ENCODE measurements at regions not wholly inside any gene's neighbourhood (a gene's known extent, or its start where the extent isn't known, plus 50 kb on each side); places are given as distances from the start of the nearest gene placed in this dataset.

GRCh38 chr9:12464910-12465512 lies 228.2 kb upstream of the TYRP1 start:
- Mint-ChIP-seq H3K27ac (no peak overlapping the region), H3K27me3 (ENCODE audit: low read depth) (no peaks in the 10 kb centered on the region), H3K4me1 (peaks cover 60% of the 10 kb centered on the region), H3K4me3 (no peak overlapping the region), H3K9me3 (peaks cover 15% of the 10 kb centered on the region), H3K36me3 (peaks cover 6% of the 10 kb centered on the region)
- no peak for ATAC-seq
- POLR2A ChIA-PET = no interaction called here
- no peak for TF ChIP-seq ZNF263 (CRISPR knock-in tag; IDR thresholded peaks at IDR 0.05; ENCODE audit: low read depth)
- TF ChIP-seq CTCF (IDR thresholded peaks at IDR 0.05) = peak; percentile 66
- TF ChIP-seq GRHL2 (CRISPR knock-in tag; IDR thresholded peaks at IDR 0.05; ENCODE audit: insufficient replicate concordance, severe bottlenecking) = no peak
- CTCF ChIA-PET = interaction anchor here (1.7 kb wide), 1 partner anchor 38 kb away, joined by 3 read pairs; no protein-coding TSS in a partner anchor
- DNase-seq (ENCODE audit: low spot score) = no peak

- POLR2A ChIA-PET = no interaction called here
- Mint-ChIP-seq H3K27me3 (ENCODE audit: low read depth) (no peaks in the 10 kb centered on the region), H3K36me3 (peaks cover 3% of the 10 kb centered on the region; the same call in 1 of the 2 replicates), H3K4me1 (peaks cover 25% of the 10 kb centered on the region), H3K4me3 (no peak overlapping the region), H3K9me3 (peaks cover 3% of the 10 kb centered on the region), H3K27ac (no peak overlapping the region)
- CTCF ChIA-PET = no interaction called here
- ATAC-seq (no peak), DNase-seq (ENCODE audit: low spot score) (no peak)
- no peak for TF ChIP-seq KAT7 (CRISPR knock-in tag; IDR thresholded peaks at IDR 0.05; ENCODE audit: borderline replicate concordance)
- no peak for TF ChIP-seq IRF1 (CRISPR knock-in tag; IDR thresholded peaks at IDR 0.05)
- TF ChIP-seq RELA (CRISPR knock-in tag; IDR thresholded peaks at IDR 0.05; ENCODE audit: borderline replicate concordance) = no peak
- no peak for TF ChIP-seq JAZF1 (CRISPR knock-in tag; IDR thresholded peaks at IDR 0.05)
- no peak for TF ChIP-seq ATF6 (CRISPR knock-in tag; IDR thresholded peaks at IDR 0.05)
- no peak for TF ChIP-seq NFYB (CRISPR knock-in tag; conservative IDR thresholded peaks at IDR 0.05; ENCODE audit: low read depth)
- TF ChIP-seq ATF1 (CRISPR knock-in tag; IDR thresholded peaks at IDR 0.05) = no peak
- TF ChIP-seq ZSCAN18 (CRISPR knock-in tag; IDR thresholded peaks at IDR 0.05) = no peak
- no peak for TF ChIP-seq CBFB (CRISPR knock-in tag; IDR thresholded peaks at IDR 0.05; ENCODE audit: low read depth)
- no peak for TF ChIP-seq RORB (CRISPR knock-in tag; IDR thresholded peaks at IDR 0.05)
- no peak for TF ChIP-seq JUN (CRISPR knock-in tag; IDR thresholded peaks at IDR 0.05)
- TF ChIP-seq ZBTB43 (CRISPR knock-in tag; IDR thresholded peaks at IDR 0.05) = no peak
- TF ChIP-seq ZNF263 (CRISPR knock-in tag; IDR thresholded peaks at IDR 0.05; ENCODE audit: low read depth) = no peak
- no peak for TF ChIP-seq ZNF423 (CRISPR knock-in tag; IDR thresholded peaks at IDR 0.05)
- TF ChIP-seq FOXP4 (CRISPR knock-in tag; IDR thresholded peaks at IDR 0.05) = no peak
- no peak for TF ChIP-seq ZNF512 (CRISPR knock-in tag; IDR thresholded peaks at IDR 0.05; ENCODE audit: borderline replicate concordance)
- TF ChIP-seq AR (CRISPR knock-in tag; IDR thresholded peaks at IDR 0.05) = no peak
- TF ChIP-seq FOXP1 (CRISPR knock-in tag; IDR thresholded peaks at IDR 0.05; ENCODE audit: borderline replicate concordance) = no peak
- no peak for TF ChIP-seq IRF2 (CRISPR knock-in tag; IDR thresholded peaks at IDR 0.05; ENCODE audit: borderline replicate concordance, low read depth)
Observed at GRCh38 chr9:12469084-12469483, 224.1 kb upstream of the TYRP1 start.
